ENCODE measurements at regions not wholly inside any gene's neighbourhood (a gene's known extent, or its start where the extent isn't known, plus 50 kb on each side); places are given as distances from the start of the nearest gene placed in this dataset.
"Not testable (repeated sequence)": the region's sequence is repeated elsewhere in the genome, so short reads cannot be mapped to it uniquely, and the experiment has no call there.

DNA sequence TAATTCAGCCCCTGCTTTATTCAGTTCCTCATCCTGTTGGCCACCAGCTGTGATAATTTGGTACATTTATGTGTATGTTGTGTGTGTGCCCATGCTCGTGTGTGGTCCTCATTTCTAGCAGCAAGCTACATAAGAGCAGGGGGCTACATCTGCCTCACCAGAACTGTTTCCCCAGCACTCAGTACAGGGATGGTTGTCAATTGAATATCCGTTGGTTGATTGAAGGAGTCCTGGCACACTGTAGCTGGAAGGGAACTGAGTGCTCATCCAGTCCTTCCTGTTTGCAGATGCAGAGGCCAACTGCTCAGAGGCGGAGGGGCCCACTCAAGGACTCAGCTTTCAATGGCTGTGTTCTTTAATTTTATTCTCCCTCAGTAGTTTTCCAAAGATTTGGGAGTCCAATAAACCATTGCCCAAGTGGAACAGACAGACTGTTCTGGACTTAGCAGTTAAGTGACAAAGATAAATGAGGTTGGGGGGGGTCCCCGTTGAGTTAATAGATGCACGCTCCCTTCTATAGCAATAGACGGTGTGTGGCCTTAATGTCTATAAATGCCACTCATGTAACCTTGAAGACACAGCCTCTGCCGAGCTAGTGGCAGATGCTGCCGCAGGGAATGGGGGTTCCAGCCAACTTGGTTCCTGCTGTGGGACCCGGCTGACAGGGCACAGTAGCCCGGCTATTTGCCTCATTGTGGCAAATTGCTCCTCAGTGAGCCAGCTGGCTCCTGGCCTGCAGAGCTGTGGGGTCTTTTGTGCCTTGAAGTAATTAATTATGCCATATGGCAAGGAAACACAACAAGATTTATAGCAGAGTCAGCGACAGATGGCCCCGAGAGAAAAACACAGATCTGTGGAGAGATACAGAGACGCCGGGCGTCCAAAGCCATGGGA lies 71.4 kb upstream of the GRK3 start:
- DNase-seq, result no peak

DNA sequence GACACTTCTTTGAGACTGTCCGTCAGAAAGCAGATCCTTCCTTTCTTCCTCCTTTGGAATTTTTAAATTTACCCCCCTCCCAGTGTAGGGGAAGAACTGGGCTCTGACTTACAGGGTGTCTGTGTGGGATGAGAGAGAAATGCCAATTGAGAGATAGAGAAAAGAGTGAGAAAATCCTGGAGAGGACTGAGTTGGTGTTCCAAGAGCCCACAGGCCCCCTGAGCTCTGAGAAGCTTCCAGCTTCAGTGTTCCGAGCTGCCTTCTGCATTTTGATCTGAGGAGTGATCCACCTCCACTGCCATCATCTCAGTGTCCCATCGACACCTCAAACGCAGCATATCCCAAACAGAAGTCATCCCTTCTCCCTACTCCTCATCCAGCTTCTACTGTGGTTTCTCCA lies 70.7 kb upstream of the GRK3 start:
- no peak for DNase-seq

DNA sequence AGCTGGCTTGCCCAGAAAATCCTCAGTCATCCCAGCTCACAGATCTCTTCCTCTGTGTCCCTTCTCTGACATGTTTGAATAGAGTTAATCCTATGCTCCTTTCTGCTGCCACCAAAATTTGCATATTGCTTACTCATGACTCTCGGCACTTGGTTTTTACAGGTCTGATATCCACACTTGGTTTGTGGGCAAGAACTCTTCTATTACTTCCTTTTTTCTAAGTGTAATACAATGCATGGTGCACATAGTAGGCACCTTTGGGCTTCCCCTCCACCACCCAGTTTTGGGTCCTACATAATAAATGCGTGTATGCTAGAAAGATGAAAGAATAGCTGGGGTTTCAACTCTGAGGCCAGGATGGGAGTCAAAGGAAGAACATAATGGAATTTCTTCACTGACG lies 69.7 kb upstream of the GRK3 start:
- no peak for DNase-seq

DNA sequence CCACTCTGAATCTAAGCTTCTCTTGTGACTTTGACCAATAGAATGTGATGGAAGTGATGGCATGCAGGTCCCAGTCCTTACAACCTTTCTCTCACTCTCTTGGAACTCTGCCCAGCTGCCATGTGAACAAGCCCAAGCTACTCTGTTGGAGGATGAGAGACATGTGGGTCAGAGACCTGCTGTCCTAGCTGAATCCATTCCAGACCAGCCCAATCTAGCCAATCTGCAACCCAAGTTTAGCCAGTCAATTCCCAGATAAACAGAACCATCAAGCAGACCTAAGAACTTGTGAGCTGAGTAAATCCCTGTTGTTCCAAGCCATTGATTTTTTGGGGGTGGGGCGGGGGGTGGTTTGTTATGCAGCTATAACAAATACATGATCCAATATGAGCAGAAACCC lies 69.2 kb upstream of the GRK3 start:
- DNase-seq, result peak; percentile 31

DNA sequence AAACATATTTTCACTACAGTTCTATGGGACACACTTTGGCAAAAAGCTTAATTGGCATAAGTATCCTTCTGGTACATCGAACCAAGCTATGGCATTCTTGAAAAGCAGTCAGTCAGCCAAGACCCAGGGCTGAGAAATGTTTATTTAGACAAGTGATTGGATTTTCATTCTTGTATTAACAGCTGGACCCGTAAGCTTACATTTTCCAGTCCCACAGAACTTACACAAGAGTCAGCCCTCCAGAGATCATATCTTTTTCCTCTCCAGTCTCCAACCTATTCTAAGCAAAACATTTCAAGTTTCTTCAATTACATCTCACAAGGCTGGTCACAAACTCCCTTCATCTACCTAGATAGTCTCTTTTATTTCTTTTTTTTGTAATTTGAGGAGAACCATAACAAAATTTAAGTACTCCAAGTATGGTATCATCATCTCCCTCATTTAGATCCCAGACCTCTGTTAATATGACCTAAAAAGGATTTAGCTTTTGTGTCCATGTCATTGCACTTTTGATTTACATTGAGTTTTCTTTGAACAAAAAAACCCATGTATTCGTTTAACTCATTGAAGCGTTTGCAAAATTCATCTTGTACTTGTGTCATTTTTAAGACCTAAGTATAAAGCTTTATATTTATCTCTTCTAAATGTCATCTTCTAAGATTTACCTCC lies 67.9 kb upstream of the GRK3 start:
- DNase-seq, result no peak

DNA sequence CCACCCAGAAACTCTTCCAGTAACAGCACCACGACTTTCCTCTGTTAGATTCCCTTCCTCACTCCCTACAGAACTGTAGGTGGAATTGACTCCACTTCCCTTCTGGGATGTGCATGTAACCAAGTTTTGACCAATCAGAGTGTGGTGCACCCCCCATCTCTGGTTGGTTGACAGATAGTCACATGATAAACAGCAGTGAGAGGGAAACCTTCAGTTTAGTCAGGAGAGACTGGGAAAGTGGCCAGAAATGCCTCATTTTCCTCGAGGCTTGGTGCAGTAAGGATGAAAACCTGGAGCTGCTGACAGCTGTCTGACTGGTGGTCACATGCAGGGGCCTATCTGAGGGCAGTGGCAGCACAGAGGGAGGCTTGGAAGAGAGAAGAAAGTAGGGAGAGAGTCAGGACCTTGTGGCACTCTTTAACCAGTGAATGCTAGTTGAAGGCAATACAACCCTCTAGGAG lies 67.3 kb upstream of the GRK3 start:
- peak; percentile 26 for DNase-seq

DNA sequence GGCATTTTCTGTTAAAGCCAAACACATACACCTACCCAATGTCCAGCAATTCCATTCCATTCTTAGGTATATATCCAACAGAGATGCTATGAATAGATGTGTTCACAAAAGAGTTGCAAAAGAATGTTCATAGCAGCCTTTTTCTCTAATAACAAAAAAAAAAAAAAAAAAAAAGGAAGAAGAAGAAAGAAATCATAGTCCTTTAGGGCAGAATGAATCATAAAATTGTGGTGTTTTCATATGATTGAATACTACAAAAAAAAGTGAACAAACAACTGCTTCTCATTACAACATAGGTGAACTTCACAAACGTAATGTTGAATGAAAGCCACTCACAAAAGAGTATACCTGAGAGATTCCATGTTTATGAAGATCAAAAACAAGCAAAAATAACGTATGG lies 66.8 kb upstream of the GRK3 start:
- DNase-seq, result no peak

DNA sequence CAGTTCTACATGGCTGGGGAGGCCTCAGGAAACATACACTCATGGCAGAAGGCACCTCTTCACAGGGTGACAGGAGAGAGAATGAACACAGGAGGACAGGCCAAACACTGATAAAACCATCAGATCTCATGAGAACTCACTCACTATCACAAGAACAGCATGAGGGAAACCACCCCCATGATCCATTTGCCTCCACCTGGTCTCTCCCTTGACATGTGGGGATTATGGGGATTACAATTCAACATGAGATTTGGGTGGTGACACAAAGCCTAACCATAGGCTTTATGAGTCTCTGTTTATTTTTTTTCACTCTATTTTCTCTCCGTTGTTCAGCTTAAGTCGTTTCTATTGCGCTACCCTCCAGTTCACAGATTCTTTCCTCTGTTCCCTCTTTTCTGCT lies 63.8 kb upstream of the GRK3 start:
- not testable (repeated sequence) for DNase-seq

DNA sequence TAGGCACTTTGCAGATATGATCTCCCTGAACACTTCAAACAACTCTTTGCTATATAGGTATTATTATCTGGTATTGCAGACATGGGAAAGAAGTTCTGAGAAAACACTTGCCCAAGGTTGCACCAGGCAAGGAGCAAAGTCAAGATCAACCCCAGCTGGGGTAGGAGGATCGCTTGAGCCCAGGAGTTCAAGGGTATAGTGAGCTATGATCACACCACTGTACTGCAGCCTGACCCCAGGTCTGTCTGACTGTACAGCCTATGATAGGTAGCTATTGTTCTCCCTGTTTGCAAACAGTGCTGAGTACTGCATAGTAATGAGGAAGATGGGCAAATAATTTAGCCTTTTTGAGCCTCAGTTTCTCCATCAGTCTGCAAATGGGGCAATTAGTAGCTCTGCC lies 60.5 kb upstream of the GRK3 start:
- DNase-seq, result not testable (repeated sequence)

DNA sequence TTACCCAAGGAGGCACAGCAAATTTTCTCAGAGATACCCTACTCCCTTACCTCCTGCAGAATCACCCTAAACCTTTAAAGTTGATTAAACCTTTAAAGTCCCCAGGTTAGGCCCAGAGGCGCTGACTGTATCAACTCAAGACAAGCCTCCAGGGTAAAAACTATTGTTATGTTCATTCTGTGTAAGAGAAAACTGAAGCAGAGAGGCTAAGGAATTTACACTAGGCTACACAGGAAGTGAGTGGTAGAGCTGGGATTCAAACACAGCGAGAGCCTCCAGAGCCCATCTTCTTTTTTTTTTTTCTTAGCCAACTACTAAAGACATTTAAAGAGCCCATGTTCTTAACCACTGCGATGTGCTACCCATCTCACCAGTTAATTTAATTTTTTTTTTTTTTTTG lies 56.3 kb upstream of the GRK3 start:
- DNase-seq, result no peak

DNA sequence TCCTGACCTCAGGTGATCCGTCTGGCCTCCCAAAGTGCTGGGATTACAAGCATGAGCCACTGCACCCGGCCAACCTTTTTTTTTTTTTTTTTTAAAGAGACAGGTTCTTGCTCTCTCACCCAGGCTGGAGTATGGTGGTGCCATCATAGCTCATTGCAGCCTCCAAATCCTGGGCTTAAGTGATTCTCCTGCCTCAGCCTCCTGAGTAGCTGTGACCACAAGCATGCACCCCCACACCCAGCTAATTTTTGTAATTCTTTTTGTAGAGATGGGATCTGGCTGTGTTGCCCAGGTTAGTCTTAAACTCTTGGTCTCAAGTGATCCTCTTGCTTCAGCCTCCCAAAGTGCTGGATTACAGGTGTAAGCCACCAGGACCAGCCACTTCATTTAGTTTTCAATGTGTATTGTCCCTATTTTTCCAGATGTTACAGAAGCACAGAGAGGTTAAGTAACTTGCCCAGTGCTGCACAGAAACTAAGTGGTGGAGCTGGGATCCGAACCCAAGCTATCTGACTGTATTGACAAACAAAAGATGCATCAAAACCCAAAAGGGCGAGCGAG lies 55.6 kb upstream of the GRK3 start:
- DNase-seq, result no peak

DNA sequence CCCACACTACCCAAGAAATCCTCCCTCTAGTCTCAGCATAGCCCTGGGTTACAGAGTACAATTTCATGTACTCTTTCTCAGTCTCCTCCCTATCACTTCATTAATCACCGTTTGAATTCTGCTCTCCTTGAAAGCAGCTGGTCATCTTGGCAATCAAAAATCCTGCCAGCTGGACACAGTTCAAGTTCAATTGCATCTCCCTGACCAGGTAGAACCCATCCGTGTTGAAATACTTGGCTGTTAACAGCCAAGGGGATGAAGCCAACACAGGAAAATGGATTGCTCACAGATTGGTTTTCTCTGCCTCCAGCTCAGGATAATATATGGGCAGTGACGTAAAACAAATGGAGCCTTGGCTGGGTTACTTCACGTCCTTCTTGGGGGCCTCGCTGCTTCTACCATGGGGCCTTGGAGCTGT lies 55.1 kb upstream of the GRK3 start:
- peak; percentile 44 for DNase-seq

DNA sequence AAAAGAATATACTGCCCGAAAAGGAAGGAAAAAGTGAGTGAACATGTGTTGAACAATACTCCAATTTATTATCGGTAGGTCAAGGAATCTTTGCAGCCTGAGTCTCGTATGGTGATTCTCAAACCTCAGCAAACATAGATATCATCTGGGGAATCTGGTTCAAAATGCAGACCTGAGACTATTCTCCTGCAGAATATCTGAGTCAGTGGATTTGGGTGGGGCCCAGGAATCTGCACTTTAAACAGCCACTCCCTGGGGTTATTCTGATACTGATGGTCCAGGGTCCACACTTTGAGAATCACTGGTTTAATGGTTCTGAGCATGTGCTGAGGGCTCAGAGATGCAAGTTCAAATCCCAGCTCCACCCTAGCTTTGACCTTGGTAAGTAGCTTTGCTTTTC lies 53.6 kb upstream of the GRK3 start:
- DNase-seq, result no peak

DNA sequence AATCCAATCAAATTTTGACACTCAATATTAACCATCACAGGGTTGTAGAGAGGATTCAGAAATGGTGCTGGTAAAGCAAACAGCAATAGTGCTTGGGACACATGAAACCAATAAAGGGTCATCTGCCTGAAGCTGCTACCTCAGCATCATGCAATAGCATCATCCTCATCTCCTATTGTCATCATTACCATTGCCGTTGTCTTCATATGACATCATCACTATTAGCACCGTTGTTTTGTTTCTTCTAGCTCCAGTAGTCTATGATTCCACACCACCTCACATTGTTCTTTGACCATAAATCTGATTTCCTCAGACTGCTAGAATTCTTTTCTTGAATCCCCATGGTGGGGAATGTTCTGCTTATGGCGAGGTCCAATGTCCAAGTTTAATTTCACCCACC lies 52.8 kb upstream of the GRK3 start:
- DNase-seq, result no peak

DNA sequence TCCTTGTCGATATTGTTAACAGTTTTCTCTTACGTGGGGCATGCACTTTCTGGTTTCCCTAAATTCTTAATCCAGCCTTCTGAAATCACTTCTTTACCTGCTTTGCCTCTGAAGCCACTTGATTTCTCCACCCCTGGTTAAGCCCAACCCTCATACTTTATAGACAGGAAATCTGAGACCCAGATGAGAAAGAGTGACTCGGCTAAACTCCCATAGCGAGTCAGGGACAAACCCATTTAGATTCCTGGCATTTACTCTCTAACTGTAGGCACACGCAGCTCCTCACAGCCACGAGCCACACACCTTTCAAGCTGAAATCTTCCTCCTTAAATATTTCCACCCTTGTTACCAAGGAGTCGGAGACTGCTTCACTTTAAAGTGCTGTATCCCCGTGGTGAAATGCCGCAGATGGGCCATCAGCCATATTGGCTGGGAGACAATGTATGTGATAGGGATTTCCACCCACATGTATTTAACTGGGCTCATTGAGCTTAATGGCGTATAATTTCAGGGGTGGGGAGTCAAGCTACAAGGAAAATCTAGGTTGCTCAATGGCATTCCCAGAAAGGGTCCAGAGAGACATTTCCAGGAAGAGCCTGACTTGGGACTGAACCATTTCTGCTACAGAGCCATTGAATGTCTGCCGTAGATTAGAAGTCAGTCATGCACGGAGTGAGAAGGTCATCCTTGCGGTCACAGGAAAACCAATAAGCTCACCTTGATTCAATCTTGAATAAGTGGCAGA lies 49.9 kb upstream of the GRK3 start:
- peak; percentile 20 for DNase-seq
